Loucy (cell line): ENCODE measurements at regions not wholly inside any gene's neighbourhood (a gene's known extent, or its start where the extent isn't known, plus 50 kb on each side); places are given as distances from the start of the nearest gene placed in this dataset.

Experiments
- H2AFZ ChIP-seq: fragments of 200-600 bp; sonication (generic); 2 replicates; pipeline ENCODE4 v1.6.0; 2016; ENCODE audit warnings: antibody characterized with exemption, mild to moderate bottlenecking, low read length, moderate library complexity
- H3F3A ChIP-seq: fragments of 200-600 bp; 2 replicates; pipeline ENCODE4 v1.6.0; 2016; ENCODE audit warnings: antibody characterized with exemption, low read depth, mild to moderate bottlenecking
- H3K27me3 ChIP-seq: fragments of 200-600 bp; sonication (generic); 2 replicates; pipeline ENCODE4 v1.6.1; 2014; ENCODE audit warnings: low read length, mild to moderate bottlenecking; ENCODE audit not compliant: insufficient read depth, poor library complexity, severe bottlenecking
- H3K36me3 ChIP-seq: fragments of 200-600 bp; sonication (generic); 2 replicates; pipeline ENCODE4 v1.6.1; 2016; ENCODE audit warnings: low read length; ENCODE audit not compliant: insufficient read depth
- H3K4me1 ChIP-seq: fragments of 200-600 bp; sonication (generic); 2 replicates; pipeline ENCODE4 v1.5.1; 2014; ENCODE audit warnings: low read length, mild to moderate bottlenecking; ENCODE audit not compliant: insufficient read depth, poor library complexity, severe bottlenecking
- H3K4me2 ChIP-seq: fragments of 200-600 bp; sonication (generic); 2 replicates; pipeline ENCODE4 v1.6.0; 2014; ENCODE audit warnings: antibody characterized with exemption, low read length, low read depth, mild to moderate bottlenecking; ENCODE audit not compliant: poor library complexity, severe bottlenecking
- H3K4me3 ChIP-seq: fragments of 200-600 bp; sonication (generic); 2 replicates; pipeline ENCODE4 v1.5.1; 2014; ENCODE audit warnings: low read length, mild to moderate bottlenecking, mixed read lengths; ENCODE audit not compliant: poor library complexity, severe bottlenecking
- H3K79me2 ChIP-seq: fragments of 200-600 bp; sonication (generic); 2 replicates; pipeline ENCODE4 v1.6.1; 2014; ENCODE audit warnings: low read length; ENCODE audit not compliant: insufficient read depth
- H3K9ac ChIP-seq: fragments of 200-600 bp; sonication (generic); 2 replicates; pipeline ENCODE4 v1.6.0; 2014; ENCODE audit warnings: mild to moderate bottlenecking, low read depth, low read length, moderate library complexity; ENCODE audit not compliant: poor library complexity, severe bottlenecking
- H3K9me2 ChIP-seq: fragments of 200-600 bp; sonication (generic); replicated peaks from 2 replicates; pipeline ENCODE4 v1.6.1; 2016; ENCODE audit warnings: low read depth, low read length, mixed read lengths
- H3K9me3 ChIP-seq: fragments of 200-600 bp; sonication (generic); 2 replicates; pipeline ENCODE4 v1.6.1; 2014; ENCODE audit warnings: mild to moderate bottlenecking, antibody characterized with exemption, low read length, low read depth; ENCODE audit not compliant: insufficient read depth
- H4K20me1 ChIP-seq: fragments of 200-600 bp; sonication (generic); 2 replicates; pipeline ENCODE4 v1.6.0; 2014; ENCODE audit warnings: antibody characterized with exemption, low read length, mild to moderate bottlenecking; ENCODE audit not compliant: insufficient read depth, poor library complexity, severe bottlenecking
- CTCF ChIP-seq: fragments of 200-600 bp; sonication (generic); conservative IDR thresholded peaks from 2 replicates; pipeline ENCODE4 v1.5.1; 2014; ENCODE audit warnings: mild to moderate bottlenecking, antibody characterized with exemption, low read length
- EZH2phosphoT487 ChIP-seq: fragments of 200-600 bp; IDR thresholded peaks from 2 replicates; pipeline ENCODE4 v1.6.1; 2018; ENCODE audit warnings: antibody characterized with exemption, mild to moderate bottlenecking, moderate library complexity, borderline replicate concordance

- H3K4me1 ChIP-seq = no peaks in the 10 kb centered on the region
- H3K4me2 ChIP-seq = no peak overlapping the region
- H3F3A ChIP-seq = no peaks in the 10 kb centered on the region
- no peak overlapping the region for H3K9ac ChIP-seq
- no peaks in the 10 kb centered on the region for H3K9me3 ChIP-seq
- H3K9me2 ChIP-seq = no peaks in the 10 kb centered on the region
- H4K20me1 ChIP-seq = no peaks in the 10 kb centered on the region
- H3K27me3 ChIP-seq = no peaks in the 10 kb centered on the region
- H3K36me3 ChIP-seq = no peaks in the 10 kb centered on the region
- no peak overlapping the region for H2AFZ ChIP-seq
- no peaks in the 10 kb centered on the region for H3K79me2 ChIP-seq
- no peak for TF ChIP-seq CTCF
- no peak for TF ChIP-seq EZH2phosphoT487
- no peak overlapping the region for H3K4me3 ChIP-seq
Observed at GRCh38 chr11:114893329-114893728, 215.0 kb downstream of the NXPE2 start.

GRCh38 chr11:114896594-114896993, 218.3 kb downstream of the NXPE2 start:
- H3K36me3 ChIP-seq = no peaks in the 10 kb centered on the region
- H3K9me2 ChIP-seq = no peaks in the 10 kb centered on the region
- H3K79me2 ChIP-seq = no peaks in the 10 kb centered on the region
- no peak for TF ChIP-seq CTCF
- TF ChIP-seq EZH2phosphoT487 = no peak
- no peak overlapping the region for H3K4me2 ChIP-seq
- no peaks in the 10 kb centered on the region for H3K9me3 ChIP-seq
- no peaks in the 10 kb centered on the region for H4K20me1 ChIP-seq
- no peak overlapping the region for H3K9ac ChIP-seq
- H3K27me3 ChIP-seq = no peaks in the 10 kb centered on the region
- H3F3A ChIP-seq = no peaks in the 10 kb centered on the region
- H3K4me1 ChIP-seq = no peaks in the 10 kb centered on the region
- no peak overlapping the region for H3K4me3 ChIP-seq
- H2AFZ ChIP-seq = no peak overlapping the region

- H3K9ac ChIP-seq = no peak overlapping the region
- TF ChIP-seq CTCF (no peak), EZH2phosphoT487 (no peak)
- 0 out of 2 replicates have a peak, but pooled peaks cover 4% of the 10 kb centered on the region for H3K9me2 ChIP-seq
- no peaks in the 10 kb centered on the region for H3K36me3 ChIP-seq
- no peaks in the 10 kb centered on the region for H4K20me1 ChIP-seq
- H3K27me3 ChIP-seq = no peaks in the 10 kb centered on the region
- H3F3A ChIP-seq = no peaks in the 10 kb centered on the region
- no peaks in the 10 kb centered on the region for H3K4me1 ChIP-seq
- no peak overlapping the region for H3K4me2 ChIP-seq
- H3K4me3 ChIP-seq = no peak overlapping the region
- no peak overlapping the region for H2AFZ ChIP-seq
- no peaks in the 10 kb centered on the region for H3K79me2 ChIP-seq
- no peaks in the 10 kb centered on the region for H3K9me3 ChIP-seq
Observed at GRCh38 chr11:114909866-114910265, 231.5 kb downstream of the NXPE2 start.
